Esophagus squamous epithelium (tissue), 4 donors: ENCODE measurements at regions not wholly inside any gene's neighbourhood (a gene's known extent, or its start where the extent isn't known, plus 50 kb on each side); places are given as distances from the start of the nearest gene placed in this dataset.

Experiments used
- POLR2A ChIP-seq, 4 donors: fragments of 450-650 bp; IDR thresholded peaks; one replicate each; pipeline ENCODE4 v1.6.1; 2017; ENCODE audit warnings: antibody characterized with exemption in 4 of 4, mild to moderate bottlenecking in 4 of 4, moderate library complexity in 3 of 4
- TF ChIP-seq, protein P1 (sequence below), 6 experiments: fragments of 450-650 bp in 4 of 6; fragments of 200-600 bp in 2 of 6; sonication (generic) in 2 of 6; IDR thresholded peaks; one replicate each; pipeline ENCODE4 v1.5.1; 2016 to 2019; ENCODE audit warnings: antibody characterized with exemption in 6 of 6, mild to moderate bottlenecking in 4 of 6, moderate library complexity in 4 of 6

DNA sequence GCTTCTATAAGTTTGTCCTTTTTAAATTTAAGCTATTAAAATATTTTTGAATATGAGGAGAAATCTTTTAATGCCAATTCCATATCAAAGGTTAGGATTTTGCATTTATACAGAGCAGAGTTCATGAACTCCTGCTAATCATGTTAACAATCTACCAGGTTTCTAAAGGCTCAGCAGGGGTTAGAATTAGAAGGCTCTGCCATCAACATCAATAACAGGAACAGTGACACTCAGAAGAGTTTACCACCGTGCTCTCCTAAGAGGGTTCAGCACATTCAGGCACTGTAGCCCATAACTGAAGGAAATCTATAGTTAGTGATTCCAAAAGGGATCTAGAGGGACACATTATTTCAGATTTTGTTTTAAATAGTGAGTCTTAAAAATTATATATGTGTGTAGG, 100.1 kb downstream of the HOXA1 start:
- TF ChIP-seq, protein P1, sequence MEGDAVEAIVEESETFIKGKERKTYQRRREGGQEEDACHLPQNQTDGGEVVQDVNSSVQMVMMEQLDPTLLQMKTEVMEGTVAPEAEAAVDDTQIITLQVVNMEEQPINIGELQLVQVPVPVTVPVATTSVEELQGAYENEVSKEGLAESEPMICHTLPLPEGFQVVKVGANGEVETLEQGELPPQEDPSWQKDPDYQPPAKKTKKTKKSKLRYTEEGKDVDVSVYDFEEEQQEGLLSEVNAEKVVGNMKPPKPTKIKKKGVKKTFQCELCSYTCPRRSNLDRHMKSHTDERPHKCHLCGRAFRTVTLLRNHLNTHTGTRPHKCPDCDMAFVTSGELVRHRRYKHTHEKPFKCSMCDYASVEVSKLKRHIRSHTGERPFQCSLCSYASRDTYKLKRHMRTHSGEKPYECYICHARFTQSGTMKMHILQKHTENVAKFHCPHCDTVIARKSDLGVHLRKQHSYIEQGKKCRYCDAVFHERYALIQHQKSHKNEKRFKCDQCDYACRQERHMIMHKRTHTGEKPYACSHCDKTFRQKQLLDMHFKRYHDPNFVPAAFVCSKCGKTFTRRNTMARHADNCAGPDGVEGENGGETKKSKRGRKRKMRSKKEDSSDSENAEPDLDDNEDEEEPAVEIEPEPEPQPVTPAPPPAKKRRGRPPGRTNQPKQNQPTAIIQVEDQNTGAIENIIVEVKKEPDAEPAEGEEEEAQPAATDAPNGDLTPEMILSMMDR (IDR thresholded peaks at IDR 0.05) = no peak
- no peak for TF ChIP-seq POLR2A (IDR thresholded peaks at IDR 0.05)
